Left cardiac atrium (tissue), 4 donors: ENCODE measurements at regions not wholly inside any gene's neighbourhood (a gene's known extent, or its start where the extent isn't known, plus 50 kb on each side); places are given as distances from the start of the nearest gene placed in this dataset.
"Not testable (repeated sequence)": the region's sequence is repeated elsewhere in the genome, so short reads cannot be mapped to it uniquely, and the experiment has no call there.

Experiments
- ATAC-seq, 2 donors: fragments of 200-7000 bp; cut with Tn5 transposase; one replicate each; pipeline ENCODE4 v1.9.1; 2020; ENCODE audit warnings: mild to moderate bottlenecking in 2 of 2, moderate library complexity in 2 of 2
- DNase-seq: peaks from one replicate; pipeline ENCODE4 v3.0.0-alpha.2; 2020
- intact Hi-C, 2 donors: fragments of 100-400 bp; cut with DNase I; formaldehyde crosslinking; loops; one replicate each; pipeline versions ENCODE4 v1.14.1 to v1.15.1; 2022 to 2023
- donor health status: DM: no; HTN: yes; CAD: no.
- donor health status: DM: no; HTN: yes; CAD: no; lungs with severe emphysema.
- donor health status: DM: yes; HTN: yes; CAD: no.
- donor health status: Dilated cardiomyopathy.

GRCh38 chr7:91504919-91505318 is 240.7 kb downstream of the FZD1 start:
- DNase-seq (no peak), ATAC-seq (no peak)
- intact Hi-C loops, result no loop called here

- ATAC-seq, result not testable (repeated sequence)
These were observed 242.7 kb downstream of the FZD1 start for GRCh38 chr7:91506966-91507365.

GRCh38 chr7:91511861-91512260 is 247.6 kb downstream of the FZD1 start:
- ATAC-seq, DNase-seq, intact Hi-C loops: not testable (repeated sequence)

More at GRCh38 chr7:91506966-91507365, 242.7 kb downstream of the FZD1 start:
- intact Hi-C loops, DNase-seq: not testable (repeated sequence)

- intact Hi-C loops, result no loop called here
- DNase-seq (no peak), ATAC-seq (no peak)
These were observed 248.7 kb downstream of the FZD1 start for GRCh38 chr7:91512958-91513357.

- DNase-seq, result no peak
- no peak for ATAC-seq
- intact Hi-C loops, result no loop called here
These were observed 250.4 kb downstream of the FZD1 start for GRCh38 chr7:91514591-91514990.

- DNase-seq, result no peak
- ATAC-seq, result no peak
These were observed 251.7 kb downstream of the FZD1 start for GRCh38 chr7:91515961-91516360.

GRCh38 chr7:91517201-91517785 is 253.1 kb downstream of the FZD1 start:
- intact Hi-C loops, result no loop called here
- ATAC-seq, result no peak
- no peak for DNase-seq

More at GRCh38 chr7:91515961-91516360, 251.7 kb downstream of the FZD1 start:
- intact Hi-C loops, result no loop called here

GRCh38 chr7:91518058-91518457 is 253.8 kb downstream of the FZD1 start:
- intact Hi-C loops, result no loop called here
- ATAC-seq (no peak), DNase-seq (no peak)

GRCh38 chr7:91519241-91520158 is 255.3 kb downstream of the FZD1 start:
- ATAC-seq (no peak), DNase-seq (no peak)
- intact Hi-C loops, result no loop called here

GRCh38 chr7:91520645-91521044 is 256.4 kb downstream of the FZD1 start:
- ATAC-seq (no peak), DNase-seq (no peak)
- intact Hi-C loops, result no loop called here

GRCh38 chr7:91526404-91526803 is 262.2 kb downstream of the FZD1 start:
- intact Hi-C loops, result no loop called here

GRCh38 chr7:91527460-91527859 is 263.2 kb downstream of the FZD1 start:
- intact Hi-C loops, result no loop called here
- DNase-seq, result no peak
- ATAC-seq, result no peak

More at GRCh38 chr7:91526404-91526803, 262.2 kb downstream of the FZD1 start:
- ATAC-seq (no peak), DNase-seq (no peak)

GRCh38 chr7:91533996-91534395 is 269.8 kb downstream of the FZD1 start:
- DNase-seq, result no peak
- no peak for ATAC-seq
- intact Hi-C loops, result no loop called here

GRCh38 chr7:91537260-91538152 is 273.3 kb downstream of the FZD1 start:
- DNase-seq (no peak), ATAC-seq (no peak)
- intact Hi-C loops, result no loop called here

GRCh38 chr7:91541641-91542040 is 277.4 kb downstream of the FZD1 start:
- intact Hi-C loops, result no loop called here
- DNase-seq, result no peak
- ATAC-seq, result no peak

- intact Hi-C loops, result no loop called here
- DNase-seq, result no peak
- no peak for ATAC-seq
These were observed 279.4 kb downstream of the FZD1 start for GRCh38 chr7:91543646-91544045.

- intact Hi-C loops, result no loop called here
- ATAC-seq, result no peak
- DNase-seq, result no peak
These were observed 285.6 kb downstream of the FZD1 start for GRCh38 chr7:91549878-91550277.

- ATAC-seq (no peak), DNase-seq (no peak)
- intact Hi-C loops, result no loop called here
These were observed 286.7 kb downstream of the FZD1 start for GRCh38 chr7:91550931-91551330.

GRCh38 chr7:91551377-91552175 is 287.3 kb downstream of the FZD1 start:
- no peak for ATAC-seq
- intact Hi-C loops, result no loop called here
- DNase-seq, result no peak
